IMR-90 (cell line): ENCODE measurements at regions not wholly inside any gene's neighbourhood (a gene's known extent, or its start where the extent isn't known, plus 50 kb on each side); places are given as distances from the start of the nearest gene placed in this dataset.

Experiments
- ATAC-seq: fragments of 200-7000 bp; cut with Tn5 transposase; 2 replicates; pipeline ENCODE4 v1.9.1; 2020; ENCODE audit warnings: low read depth, mild to moderate bottlenecking, moderate library complexity
- BruUV-seq: library from RNA; stranded (reverse); fragments of 400-500 nt; replicated peaks from 2 replicates; lab custom pipeline; 2021; lab: Mats Ljungman, UMichigan
- CTCF ChIA-PET: fragments of 300-600 bp; formaldehyde crosslinking; extraction: SDS; loops from one replicate; lab custom pipeline; 2021; ENCODE audit warnings: antibody characterized with exemption; lab: Yijun Ruan, JAX
- POLR2A ChIA-PET: fragments of 300-600 bp; sonication (Branson Sonifier 250); formaldehyde crosslinking; loops from one replicate; lab custom pipeline; 2022; ENCODE audit warnings: antibody characterized with exemption; ENCODE audit not compliant: unreplicated experiment; lab: Charles Lee
- DNase-seq: peaks from one replicate; pipeline ENCODE4 v3.0.0; 2013
- H2AFZ ChIP-seq: replicated peaks from 2 replicates; pipeline ENCODE3; 2013; ENCODE audit warnings: low read length, mild to moderate bottlenecking; ENCODE audit not compliant: poor library complexity
- H2AK5ac ChIP-seq: 2 replicates; pipeline ENCODE4 v1.6.1; 2013; ENCODE audit warnings: low read depth, low read length, inconsistent platforms
- H2AK9ac ChIP-seq: replicated peaks from 2 replicates; pipeline ENCODE3; 2013; ENCODE audit warnings: mild to moderate bottlenecking, low read depth, low read length, moderate library complexity; ENCODE audit not compliant: poor library complexity
- H2BK120ac ChIP-seq: 2 replicates; pipeline ENCODE4 v1.6.1; 2013; ENCODE audit warnings: low read depth, low read length, inconsistent platforms
- H2BK15ac ChIP-seq: 3 replicates; pipeline ENCODE4 v1.6.1; 2013; ENCODE audit warnings: low read depth, low read length, inconsistent platforms
- H2BK20ac ChIP-seq: 2 replicates; pipeline ENCODE4 v1.6.1; 2013; ENCODE audit warnings: low read depth, mild to moderate bottlenecking, inconsistent platforms, low read length, moderate library complexity
- H2BK5ac ChIP-seq: 2 replicates; pipeline ENCODE4 v1.6.1; 2013; ENCODE audit warnings: mild to moderate bottlenecking, low read depth, low read length, inconsistent platforms; ENCODE audit not compliant: poor library complexity, severe bottlenecking
- H3K14ac ChIP-seq: replicated peaks from 2 replicates; pipeline ENCODE4 v1.6.1; 2013; ENCODE audit warnings: low read depth, low read length, inconsistent platforms
- H3K18ac ChIP-seq: 2 replicates; pipeline ENCODE4 v1.6.1; 2013; ENCODE audit warnings: low read depth, low read length, control low read depth
- H3K23ac ChIP-seq: 2 replicates; pipeline ENCODE4 v1.6.1; 2013; ENCODE audit warnings: low read depth, low read length, inconsistent platforms
- H3K27ac ChIP-seq: 2 replicates; pipeline ENCODE4 v1.5.1; 2013; ENCODE audit warnings: mild to moderate bottlenecking, control low read depth, low read length; ENCODE audit not compliant: insufficient read depth
- H3K27me3 ChIP-seq: 2 replicates; pipeline ENCODE4 v1.6.1; 2013; ENCODE audit warnings: low read length; ENCODE audit not compliant: control insufficient read depth, insufficient read depth
- H3K36me3 ChIP-seq: 2 replicates; pipeline ENCODE4 v1.6.1; 2013; ENCODE audit warnings: low read length, mixed read lengths; ENCODE audit not compliant: control insufficient read depth, insufficient read depth
- H3K4ac ChIP-seq: 2 replicates; pipeline ENCODE4 v1.6.1; 2013; ENCODE audit warnings: low read depth, low read length, inconsistent platforms
- H3K4me1 ChIP-seq: 2 replicates; pipeline ENCODE4 v1.6.1; 2013; ENCODE audit warnings: low read length, mixed read lengths; ENCODE audit not compliant: control insufficient read depth, insufficient read depth
- H3K4me2 ChIP-seq: 2 replicates; pipeline ENCODE4 v1.6.1; 2013; ENCODE audit warnings: low read depth, mild to moderate bottlenecking, control low read depth, low read length, moderate library complexity
- H3K4me3 ChIP-seq: 2 replicates; pipeline ENCODE4 v1.5.1; 2013; ENCODE audit warnings: low read depth, mild to moderate bottlenecking, control low read depth, low read length, moderate library complexity; ENCODE audit not compliant: insufficient read depth
- H3K56ac ChIP-seq: 2 replicates; pipeline ENCODE4 v1.6.1; 2013; ENCODE audit warnings: low read length, inconsistent platforms; ENCODE audit not compliant: insufficient read depth; ENCODE audit errors: extremely low read depth
- H3K79me1 ChIP-seq, 2 experiments: 2 replicates each; pipeline ENCODE4 v1.6.1; 2013; ENCODE audit warnings: low read length in 2 of 2, inconsistent platforms in 1 of 2, low read depth in 1 of 2
- H3K9ac ChIP-seq: 2 replicates; pipeline ENCODE4 v1.6.1; 2013; ENCODE audit warnings: low read depth, low read length, control low read depth
- H3K9me1 ChIP-seq: 2 replicates; pipeline ENCODE4 v1.6.1; 2013; ENCODE audit warnings: low read length, inconsistent platforms; ENCODE audit not compliant: insufficient read depth
- H3K9me3 ChIP-seq: 2 replicates; pipeline ENCODE4 v1.6.1; 2013; ENCODE audit warnings: low read length; ENCODE audit not compliant: control insufficient read depth, insufficient read depth
- H4K20me1 ChIP-seq: 2 replicates; pipeline ENCODE4 v1.6.1; 2013; ENCODE audit warnings: low read length, inconsistent platforms; ENCODE audit not compliant: insufficient read depth
- H4K5ac ChIP-seq: 2 replicates; pipeline ENCODE4 v1.6.1; 2013; ENCODE audit warnings: mild to moderate bottlenecking, low read depth, low read length, control low read depth
- H4K8ac ChIP-seq, 2 experiments: 2 replicates each; pipeline ENCODE4 v1.6.1; 2013; ENCODE audit warnings: low read depth in 2 of 2, low read length in 2 of 2, control low read depth in 1 of 2, inconsistent platforms in 1 of 2
- H4K91ac ChIP-seq: 2 replicates; pipeline ENCODE4 v1.6.1; 2013; ENCODE audit warnings: low read depth, low read length, inconsistent platforms; ENCODE audit not compliant: insufficient read depth
- CEBPB ChIP-seq: IDR thresholded peaks from 2 replicates; pipeline ENCODE4 v1.6.1; 2012; ENCODE audit warnings: low read depth, low read length, improper control_type of control experiment
- FOS ChIP-seq: fragments of 150-350 bp; IDR thresholded peaks from 2 replicates; pipeline ENCODE4 v1.6.1; 2016; ENCODE audit warnings: low read depth, low read length
- MAZ ChIP-seq: IDR thresholded peaks from 2 replicates; pipeline ENCODE4 v1.6.1; 2012; ENCODE audit warnings: low read depth, mild to moderate bottlenecking, low read length, improper control_type of control experiment, moderate library complexity, borderline replicate concordance
- MXI1 ChIP-seq: IDR thresholded peaks from 2 replicates; pipeline ENCODE4 v1.6.1; 2012; ENCODE audit warnings: low read depth, mild to moderate bottlenecking, low read length, moderate library complexity, borderline replicate concordance
- NFE2L2 ChIP-seq: fragments of 150-350 bp; IDR thresholded peaks from 2 replicates; pipeline ENCODE4 v1.6.1; 2016; ENCODE audit warnings: low read depth, mild to moderate bottlenecking, low read length
- WGBS, 2 experiments: methylation state at CpG; one replicate each; pipeline versions ENCODE4 v1.1.5 to v1.1.7; 2013; ENCODE audit warnings: missing lambda C conversion rate in 2 of 2; ENCODE audit not compliant: insufficient read length in 1 of 2; ENCODE audit errors: extremely low coverage in 2 of 2; 5-methylcytosine and 5-hydroxymethylcytosine counted together
- dilution Hi-C: fragments of 300-500 bp; cut with HindIII; formaldehyde crosslinking; loops from one replicate; pipeline ENCODE4 v1.14.3; 2018; ENCODE audit warnings: low sequenced_read_pairs; ENCODE audit not compliant: unreplicated experiment
- in situ Hi-C: fragments of 300-500 bp; cut with MboI; formaldehyde crosslinking; loops from 3 replicates; pipeline ENCODE4 v1.14.3; 2019; ENCODE audit warnings: low sequenced_read_pairs, inconsistent platforms, mixed read lengths
- intact Hi-C: fragments of 100-400 bp; cut with micrococcal nuclease; formaldehyde crosslinking; loops from 2 replicates; pipeline ENCODE4 v1.10.0; 2022

GRCh38 chr3:186417791-186418190 lies 55.8 kb upstream of the DGKG start:
- intact Hi-C loops (no loop called here), in situ Hi-C loops (no loop called here), dilution Hi-C loops (no loop called here)
- no CpG with 5 or more reads among the region's 2 CpGs for WGBS, 2 experiments
- ChIA-PET CTCF (no interaction called here), POLR2A (no interaction called here)
- Histone ChIP-seq H3K36me3 (no peaks in the 10 kb centered on the region), H3K27ac (no peak overlapping the region), H3K79me1 (no peaks in the 10 kb centered on the region), H3K4ac (no peak overlapping the region), H3K4me1 (peaks cover 13% of the 10 kb centered on the region), H4K5ac (no peak overlapping the region), H3K14ac (no peak overlapping the region), H4K91ac (no peak overlapping the region), H3K23ac (no peak overlapping the region), H3K9ac (no peak overlapping the region), H3K56ac (no peak overlapping the region), H2BK20ac (0 out of 2 replicates have a peak overlapping the region, but pooled peaks have one; percentile 28), H2AFZ (no peak overlapping the region), H2AK9ac (no peak overlapping the region), H2AK5ac (no peak overlapping the region), H3K4me2 (no peak overlapping the region), H3K9me3 (no peaks in the 10 kb centered on the region), H2BK15ac (peak overlapping the region; percentile 23; the same call in 1 of the 3 replicates), H4K8ac (no peak overlapping the region), H2BK5ac (no peak overlapping the region), H4K20me1 (no peaks in the 10 kb centered on the region), H2BK120ac (no peak overlapping the region), H3K27me3 (peaks cover 2% of the 10 kb centered on the region; the same call in 1 of the 2 replicates), H3K9me1 (peaks cover 6% of the 10 kb centered on the region; the same call in 1 of the 2 replicates), H3K18ac (no peak overlapping the region), H3K4me3 (no peak overlapping the region)
- TF ChIP-seq FOS = peak; percentile 46; the same call in 1 of the 2 replicates
- no peak for TF ChIP-seq MXI1
- TF ChIP-seq NFE2L2 = no peak
- no peak for TF ChIP-seq MAZ
- peak; percentile 51; the same call in 1 of the 2 replicates for TF ChIP-seq CEBPB
- BruUV-seq = no TSS peak
- DNase-seq (peak; percentile 83), ATAC-seq (peak; percentile 81)
